Kidney (tissue), 13 donors: ENCODE measurements at regions not wholly inside any gene's neighbourhood (a gene's known extent, or its start where the extent isn't known, plus 50 kb on each side); places are given as distances from the start of the nearest gene placed in this dataset.

Experiments
- DNase-seq, 5 donors: peaks; one replicate each; pipeline ENCODE4 v3.0.0-alpha.2; 2013 to 2020
- FAIRE-seq: peaks from 2 replicates; lab custom pipeline; 2012; peaks lifted over from hg19 to GRCh38; lab: Jason Lieb, UNC
- H3K27ac ChIP-seq, 2 donors: one replicate each; pipeline ENCODE4 v1.7.0; 2013; ENCODE audit warnings: low read depth in 2 of 2, low read length in 2 of 2, inconsistent platforms in 1 of 2
- H3K27me3 ChIP-seq: one replicate; pipeline ENCODE4 v1.7.1; 2013; ENCODE audit warnings: low read length, inconsistent platforms; ENCODE audit not compliant: control insufficient read depth, insufficient read depth
- H3K36me3 ChIP-seq, 3 donors: one replicate each; pipeline versions ENCODE4 v1.7.0 to v1.7.1; 2013; ENCODE audit warnings: low read length in 3 of 3, control low read depth in 1 of 3, inconsistent platforms in 1 of 3; ENCODE audit not compliant: insufficient read depth in 3 of 3, control insufficient read depth in 2 of 3
- H3K4me1 ChIP-seq, 3 donors: one replicate each; pipeline versions ENCODE4 v1.7.0 to v1.7.1; 2013; ENCODE audit warnings: low read length in 3 of 3, inconsistent platforms in 1 of 3, low read depth in 1 of 3; ENCODE audit not compliant: control insufficient read depth in 2 of 3, insufficient read depth in 2 of 3
- H3K4me3 ChIP-seq, 3 donors: one replicate each; pipeline versions ENCODE4 v1.7.0 to v1.8.1; 2013; ENCODE audit warnings: low read length in 3 of 3, control low read depth in 1 of 3, inconsistent platforms in 1 of 3
- H3K9ac ChIP-seq, 3 donors: one replicate each; pipeline versions ENCODE4 v1.7.0 to v1.7.1; 2013; ENCODE audit warnings: low read length in 3 of 3, control low read depth in 1 of 3, inconsistent platforms in 1 of 3
- H3K9me3 ChIP-seq, 3 donors: one replicate each; pipeline versions ENCODE4 v1.7.0 to v1.7.1; 2013; ENCODE audit warnings: low read length in 3 of 3, control low read depth in 1 of 3, inconsistent platforms in 1 of 3; ENCODE audit not compliant: control insufficient read depth in 2 of 3, insufficient read depth in 1 of 3
- intact Hi-C: fragments of 100-400 bp; cut with DNase I; formaldehyde crosslinking; loops from one replicate; pipeline ENCODE4 v1.11.1; 2022
- TF ChIP-seq, protein P1 (sequence below): IDR thresholded peaks from 3 replicates; pipeline ENCODE4 v1.5.1; 2012; ENCODE audit warnings: mild to moderate bottlenecking, moderate library complexity, borderline replicate concordance; ENCODE audit not compliant: insufficient read depth; ENCODE audit errors: extremely low read depth
- donor health status: control.
- donor health status: control.
- donor health status: control.
- donor health status: control.
- donor health status: control.
- donor health status: DM: yes; HTN: yes; CAD: no.
- donor health status: Normal renal cell carcinoma (clear cell type).

DNA sequence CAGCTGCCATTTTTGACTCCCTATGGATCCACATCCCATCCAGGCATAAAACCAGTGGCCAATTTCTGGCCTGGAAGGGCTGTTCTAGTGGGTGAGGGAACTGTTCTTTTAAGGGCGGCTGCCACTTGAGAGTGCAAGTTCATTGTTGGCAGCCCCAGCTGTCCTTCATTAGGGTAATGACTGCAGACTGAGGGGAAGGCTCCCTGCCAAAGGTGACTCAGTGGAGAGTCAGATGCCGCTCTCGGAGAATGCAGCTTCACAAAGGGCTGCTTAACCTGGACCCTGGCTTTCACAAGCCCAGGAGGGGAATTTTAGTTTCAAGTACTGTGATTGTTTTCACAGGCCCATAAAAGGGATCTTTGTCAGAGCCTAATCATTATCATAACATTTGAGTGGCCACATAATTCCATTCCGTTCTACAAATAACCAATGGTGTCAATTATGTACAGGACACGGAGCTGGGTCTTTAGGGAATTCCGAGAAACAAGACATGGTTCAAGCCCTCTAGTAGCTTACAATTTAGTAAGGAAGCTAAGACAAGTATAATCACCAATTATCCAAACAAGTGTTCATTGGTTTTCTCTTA is 235.7 kb downstream of the CDCA7 start:
- no peaks in the 10 kb centered on the region for H3K36me3 ChIP-seq
- no peak for FAIRE-seq
- no peak overlapping the region for H3K9ac ChIP-seq

DNA sequence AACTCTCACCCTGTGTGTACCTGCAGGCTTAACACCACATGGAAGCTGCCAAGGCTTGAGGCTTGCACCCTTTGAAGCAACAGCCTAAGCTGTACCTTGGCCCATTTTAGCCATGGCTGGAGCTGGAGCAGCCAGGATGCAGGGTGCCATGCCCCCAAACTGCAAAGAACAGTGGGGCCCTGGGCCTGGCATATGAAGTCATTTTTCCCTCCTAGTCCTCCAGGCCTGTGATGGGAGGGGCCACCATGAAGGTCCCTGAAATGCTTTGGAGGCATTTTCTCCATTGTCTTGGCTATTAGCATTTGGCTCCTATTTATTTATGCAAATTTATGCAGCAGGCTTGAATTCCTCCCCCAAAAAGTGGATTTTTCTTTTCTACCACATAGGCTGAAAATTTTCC is 238.4 kb downstream of the CDCA7 start:
- H3K36me3 ChIP-seq = no peaks in the 10 kb centered on the region
- FAIRE-seq (no peak), DNase-seq (no peak)
- intact Hi-C loops = no loop called here
- H3K4me1 ChIP-seq = peaks cover 0 to 4% (median 0%) of the 10 kb centered on the region in 3 donors
- no peaks in the 10 kb centered on the region for H3K9me3 ChIP-seq
- no peak overlapping the region for H3K9ac ChIP-seq
- no peak overlapping the region for H3K4me3 ChIP-seq
- no peaks in the 10 kb centered on the region for H3K27me3 ChIP-seq
- no peak overlapping the region for H3K27ac ChIP-seq
- TF ChIP-seq, protein P1, sequence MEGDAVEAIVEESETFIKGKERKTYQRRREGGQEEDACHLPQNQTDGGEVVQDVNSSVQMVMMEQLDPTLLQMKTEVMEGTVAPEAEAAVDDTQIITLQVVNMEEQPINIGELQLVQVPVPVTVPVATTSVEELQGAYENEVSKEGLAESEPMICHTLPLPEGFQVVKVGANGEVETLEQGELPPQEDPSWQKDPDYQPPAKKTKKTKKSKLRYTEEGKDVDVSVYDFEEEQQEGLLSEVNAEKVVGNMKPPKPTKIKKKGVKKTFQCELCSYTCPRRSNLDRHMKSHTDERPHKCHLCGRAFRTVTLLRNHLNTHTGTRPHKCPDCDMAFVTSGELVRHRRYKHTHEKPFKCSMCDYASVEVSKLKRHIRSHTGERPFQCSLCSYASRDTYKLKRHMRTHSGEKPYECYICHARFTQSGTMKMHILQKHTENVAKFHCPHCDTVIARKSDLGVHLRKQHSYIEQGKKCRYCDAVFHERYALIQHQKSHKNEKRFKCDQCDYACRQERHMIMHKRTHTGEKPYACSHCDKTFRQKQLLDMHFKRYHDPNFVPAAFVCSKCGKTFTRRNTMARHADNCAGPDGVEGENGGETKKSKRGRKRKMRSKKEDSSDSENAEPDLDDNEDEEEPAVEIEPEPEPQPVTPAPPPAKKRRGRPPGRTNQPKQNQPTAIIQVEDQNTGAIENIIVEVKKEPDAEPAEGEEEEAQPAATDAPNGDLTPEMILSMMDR = no peak

More for the DNA sequence above, 235.7 kb downstream of the CDCA7 start:
- H3K4me3 ChIP-seq = peak overlapping the region in 1 of 3 donors; percentile 2
- H3K9me3 ChIP-seq = no peaks in the 10 kb centered on the region
- intact Hi-C loops = no loop called here
- DNase-seq = peak in 1 of 5 donors; percentile 69
- H3K27me3 ChIP-seq = no peaks in the 10 kb centered on the region
- H3K27ac ChIP-seq = no peak overlapping the region
- TF ChIP-seq, protein P1 = no peak
- H3K4me1 ChIP-seq = peaks cover 0 to 4% (median 0%) of the 10 kb centered on the region in 3 donors

DNA sequence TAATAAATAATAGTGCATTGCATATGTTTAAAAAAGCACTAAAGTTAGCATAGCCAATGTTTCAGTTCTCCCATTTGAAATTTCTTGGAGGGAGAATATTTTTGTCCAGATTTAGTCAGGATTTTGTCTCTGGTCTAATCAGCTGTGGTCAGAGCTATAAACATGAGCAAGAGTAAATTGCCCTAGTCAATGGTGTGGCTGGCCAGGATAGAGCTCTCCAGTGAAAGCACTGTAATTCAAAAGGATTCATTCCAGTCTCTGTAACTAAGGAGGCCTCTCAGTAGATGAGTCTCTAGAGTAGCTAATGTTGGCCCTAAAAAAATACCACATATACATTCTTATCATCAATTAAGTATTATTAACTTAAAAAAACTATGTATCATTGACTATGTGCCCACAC is 241.6 kb downstream of the CDCA7 start:
- no peaks in the 10 kb centered on the region for H3K27me3 ChIP-seq
- no peaks in the 10 kb centered on the region for H3K4me1 ChIP-seq
- no peaks in the 10 kb centered on the region for H3K9me3 ChIP-seq
- TF ChIP-seq, protein P1 = no peak
- FAIRE-seq (no peak), DNase-seq (no peak)
- no peak overlapping the region for H3K4me3 ChIP-seq
- H3K9ac ChIP-seq = no peak overlapping the region
- H3K27ac ChIP-seq = no peak overlapping the region
- no peaks in the 10 kb centered on the region for H3K36me3 ChIP-seq
- intact Hi-C loops = no loop called here

DNA sequence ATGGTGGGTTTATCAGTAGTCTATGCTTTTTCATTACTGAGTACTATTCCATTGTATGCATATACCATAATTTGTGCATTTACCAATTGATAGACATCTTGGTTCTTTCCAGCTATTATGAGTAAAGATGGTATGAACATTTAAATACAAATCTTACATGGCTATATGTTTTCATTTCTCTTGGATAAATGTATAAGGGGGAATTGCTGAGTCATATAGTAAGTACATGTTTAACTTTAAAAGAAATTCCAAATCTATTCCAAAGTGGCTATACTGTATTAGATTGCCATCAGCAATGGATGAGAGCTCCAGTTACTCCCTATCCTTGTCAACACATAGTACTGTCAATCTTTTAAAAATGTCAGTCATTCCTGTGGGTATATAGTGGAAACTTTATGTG is 243.9 kb downstream of the CDCA7 start:
- DNase-seq (no peak), FAIRE-seq (no peak)
- no peaks in the 10 kb centered on the region for H3K9me3 ChIP-seq
- H3K27me3 ChIP-seq = no peaks in the 10 kb centered on the region
- H3K9ac ChIP-seq = no peak overlapping the region
- TF ChIP-seq, protein P1 = no peak
- no peaks in the 10 kb centered on the region for H3K4me1 ChIP-seq
- no peak overlapping the region for H3K4me3 ChIP-seq
- intact Hi-C loops = no loop called here
- H3K27ac ChIP-seq = no peak overlapping the region
- no peaks in the 10 kb centered on the region for H3K36me3 ChIP-seq
